OCI-LY7 (cell line): ENCODE measurements at regions not wholly inside any gene's neighbourhood (a gene's known extent, or its start where the extent isn't known, plus 50 kb on each side); places are given as distances from the start of the nearest gene placed in this dataset.

ENCODE experiments used
- BruUV-seq: library from RNA; stranded (reverse); fragments of 400-500 nt; replicated peaks from 2 replicates; lab custom pipeline; 2021; lab: Mats Ljungman, UMichigan
- CTCF ChIA-PET: fragments of 300-600 bp; sonication (Branson Sonifier 250); formaldehyde crosslinking; loops from one replicate; lab custom pipeline; 2022; ENCODE audit warnings: antibody characterized with exemption; ENCODE audit not compliant: unreplicated experiment; lab: Charles Lee
- POLR2A ChIA-PET: fragments of 300-600 bp; sonication (Branson Sonifier 250); formaldehyde crosslinking; loops from one replicate; lab custom pipeline; 2022; ENCODE audit warnings: antibody characterized with exemption; lab: Charles Lee
- DNase-seq: peaks from one replicate; pipeline ENCODE4 v3.0.0-alpha.2; 2015; ENCODE audit warnings: low spot score
- H2AFZ ChIP-seq: fragments of 200-600 bp; sonication (generic), shearing (Covaris generic); 2 replicates; pipeline ENCODE4 v1.6.1; 2014; ENCODE audit warnings: mild to moderate bottlenecking, antibody characterized with exemption, low read length, moderate library complexity
- H3K27ac ChIP-seq: fragments of 200-600 bp; sonication (generic); 2 replicates; pipeline ENCODE4 v1.5.1; 2014; ENCODE audit warnings: mixed run types, low read depth, mild to moderate bottlenecking, moderate library complexity, low read length, inconsistent platforms; ENCODE audit not compliant: poor library complexity, severe bottlenecking
- H3K36me3 ChIP-seq: fragments of 200-600 bp; sonication (generic); 2 replicates; pipeline ENCODE4 v1.6.1; 2014; ENCODE audit warnings: mild to moderate bottlenecking, antibody characterized with exemption, low read length, moderate library complexity, mixed read lengths; ENCODE audit not compliant: insufficient read depth
- H3K4me1 ChIP-seq: fragments of 200-600 bp; sonication (generic); 2 replicates; pipeline ENCODE4 v1.5.1; 2014; ENCODE audit warnings: mild to moderate bottlenecking, low read length; ENCODE audit not compliant: insufficient read depth, poor library complexity, severe bottlenecking
- H3K4me2 ChIP-seq: fragments of 200-600 bp; sonication (generic); 2 replicates; pipeline ENCODE4 v1.6.1; 2014; ENCODE audit warnings: mild to moderate bottlenecking, low read length
- H3K4me3 ChIP-seq: fragments of 200-600 bp; sonication (generic); 2 replicates; pipeline ENCODE4 v1.5.1; 2014; ENCODE audit warnings: mild to moderate bottlenecking, low read depth, low read length; ENCODE audit not compliant: poor library complexity, severe bottlenecking
- H3K79me2 ChIP-seq: fragments of 200-600 bp; sonication (generic); 2 replicates; pipeline ENCODE4 v1.6.1; 2016; ENCODE audit warnings: low read depth, mild to moderate bottlenecking, low read length, moderate library complexity, mixed read lengths; ENCODE audit not compliant: insufficient read depth
- H3K9me2 ChIP-seq: fragments of 200-600 bp; sonication (generic); 2 replicates; pipeline ENCODE4 v1.6.1; 2016; ENCODE audit warnings: mild to moderate bottlenecking, low read length, mixed read lengths; ENCODE audit not compliant: insufficient read depth
- H3K9me3 ChIP-seq: fragments of 200-600 bp; sonication (generic); 2 replicates; pipeline ENCODE4 v1.6.1; 2014; ENCODE audit warnings: mild to moderate bottlenecking, mixed run types, low read length, mixed read lengths
- H4K20me1 ChIP-seq: fragments of 200-600 bp; sonication (generic); 2 replicates; pipeline ENCODE4 v1.6.1; 2014; ENCODE audit warnings: mild to moderate bottlenecking, antibody characterized with exemption, low read length, moderate library complexity, mixed read lengths; ENCODE audit not compliant: insufficient read depth
- CTCF ChIP-seq: fragments of 200-600 bp; sonication (generic); conservative IDR thresholded peaks from 2 replicates; pipeline ENCODE4 v1.5.1; 2014; ENCODE audit warnings: mild to moderate bottlenecking, antibody characterized with exemption, low read length, moderate library complexity, mixed read lengths
- EZH2phosphoT487 ChIP-seq: fragments of 200-600 bp; sonication (generic); IDR thresholded peaks from 2 replicates; pipeline ENCODE4 v1.6.1; 2018; ENCODE audit warnings: low read depth, borderline replicate concordance, mild to moderate bottlenecking, mixed run types, antibody characterized with exemption, low read length, moderate library complexity, mixed read lengths
- intact Hi-C: fragments of 100-400 bp; cut with micrococcal nuclease; formaldehyde crosslinking; loops from one replicate; pipeline ENCODE4 v1.10.0; 2022; ENCODE audit not compliant: unreplicated experiment

GRCh38 chr5:35303152-35303551, 72.9 kb upstream of the PRLR start:
- TF ChIP-seq EZH2phosphoT487: no peak
- no peak for TF ChIP-seq CTCF
- ChIA-PET CTCF (no interaction called here), POLR2A (no interaction called here)
- no peak overlapping the region for H3K27ac ChIP-seq
- no peaks in the 10 kb centered on the region for H3K4me1 ChIP-seq
- DNase-seq: no peak
- no peak overlapping the region for H3K4me2 ChIP-seq
- H3K36me3 ChIP-seq: no peaks in the 10 kb centered on the region
- intact Hi-C loops: no loop called here
- BruUV-seq: no TSS peak
- H2AFZ ChIP-seq: no peak overlapping the region
- no peaks in the 10 kb centered on the region for H3K9me3 ChIP-seq
- H3K4me3 ChIP-seq: no peak overlapping the region
- H3K79me2 ChIP-seq: no peaks in the 10 kb centered on the region
- H3K9me2 ChIP-seq: no peaks in the 10 kb centered on the region
- no peaks in the 10 kb centered on the region for H4K20me1 ChIP-seq

- H3K4me2 ChIP-seq: no peak overlapping the region
- intact Hi-C loops: no loop called here
- no peaks in the 10 kb centered on the region for H3K36me3 ChIP-seq
- TF ChIP-seq CTCF (no peak), EZH2phosphoT487 (no peak)
- H3K79me2 ChIP-seq: no peaks in the 10 kb centered on the region
- no peaks in the 10 kb centered on the region for H3K4me1 ChIP-seq
- CTCF ChIA-PET: no interaction called here
- H4K20me1 ChIP-seq: no peaks in the 10 kb centered on the region
- no peaks in the 10 kb centered on the region for H3K9me3 ChIP-seq
- DNase-seq: no peak
- POLR2A ChIA-PET: no interaction called here
- no peaks in the 10 kb centered on the region for H3K9me2 ChIP-seq
- no peak overlapping the region for H3K4me3 ChIP-seq
- no peak overlapping the region for H2AFZ ChIP-seq
- no TSS peak for BruUV-seq
- no peak overlapping the region for H3K27ac ChIP-seq
Observed at GRCh38 chr5:35302544-35302943, 72.3 kb upstream of the PRLR start.

GRCh38 chr5:35297755-35298154, 67.5 kb upstream of the PRLR start:
- BruUV-seq: no TSS peak
- Histone ChIP-seq H3K79me2 (no peaks in the 10 kb centered on the region), H3K27ac (no peak overlapping the region), H3K4me3 (no peak overlapping the region), H3K36me3 (no peaks in the 10 kb centered on the region), H3K9me3 (no peaks in the 10 kb centered on the region), H3K4me1 (no peaks in the 10 kb centered on the region), H3K4me2 (no peak overlapping the region), H2AFZ (no peak overlapping the region), H3K9me2 (no peaks in the 10 kb centered on the region), H4K20me1 (no peaks in the 10 kb centered on the region)
- no peak for DNase-seq
- ChIA-PET CTCF (no interaction called here), POLR2A (no interaction called here)
- TF ChIP-seq CTCF: no peak
- no peak for TF ChIP-seq EZH2phosphoT487
- intact Hi-C loops: no loop called here
